Panc1 (cell line): ENCODE measurements at regions not wholly inside any gene's neighbourhood (a gene's known extent, or its start where the extent isn't known, plus 50 kb on each side); places are given as distances from the start of the nearest gene placed in this dataset.
"Not testable (repeated sequence)": the region's sequence is repeated elsewhere in the genome, so short reads cannot be mapped to it uniquely, and the experiment has no call there.

Experiments
- ATAC-seq: fragments of 200-7000 bp; cut with Tn5 transposase; 2 replicates; pipeline ENCODE4 v1.9.1; 2020; ENCODE audit warnings: mild to moderate bottlenecking, moderate library complexity
- BruUV-seq: library from RNA; stranded (reverse); fragments of 400-500 nt; replicated peaks from 2 replicates; lab custom pipeline; 2021; lab: Mats Ljungman, UMichigan
- CTCF ChIA-PET: fragments of 300-600 bp; sonication (Branson Sonifier 250); formaldehyde crosslinking; loops from one replicate; lab custom pipeline; 2022; ENCODE audit warnings: antibody characterized with exemption; lab: Charles Lee
- POLR2A ChIA-PET: fragments of 300-600 bp; sonication (Branson Sonifier 250); formaldehyde crosslinking; loops from one replicate; lab custom pipeline; 2022; ENCODE audit warnings: antibody characterized with exemption; lab: Charles Lee
- DNase-seq: peaks from one replicate; pipeline ENCODE4 v3.0.0-alpha.2; 2010; ENCODE audit warnings: low read depth, low spot score
- H3K27ac ChIP-seq: 2 replicates; pipeline ENCODE4 v1.5.1; 2011; ENCODE audit warnings: mild to moderate bottlenecking, low read length, inconsistent platforms
- H3K27me3 ChIP-seq: fragments of 200-500 bp; sonication (Bioruptor generic); 2 replicates; pipeline ENCODE4 v1.6.0; 2014; ENCODE audit warnings: low read length, inconsistent platforms; ENCODE audit not compliant: control insufficient read depth, insufficient read depth
- H3K36me3 ChIP-seq: fragments of 200-500 bp; sonication (Bioruptor generic); 2 replicates; pipeline ENCODE4 v1.5.1; 2014; ENCODE audit warnings: inconsistent platforms, mild to moderate bottlenecking, low read length, moderate library complexity; ENCODE audit not compliant: control insufficient read depth, insufficient read depth
- H3K4me1 ChIP-seq: 2 replicates; pipeline ENCODE4 v1.5.1; 2011; ENCODE audit warnings: inconsistent platforms, mild to moderate bottlenecking, low read length, moderate library complexity; ENCODE audit not compliant: control insufficient read depth, insufficient read depth
- H3K4me3 ChIP-seq, 2 experiments: 2 replicates each; pipeline ENCODE4 v1.5.1; 2011 to 2012; ENCODE audit warnings: low read depth in 2 of 2, low read length in 2 of 2, mild to moderate bottlenecking in 2 of 2, inconsistent platforms in 1 of 2, moderate library complexity in 1 of 2
- H3K9me3 ChIP-seq: fragments of 200-500 bp; sonication (Bioruptor generic); 2 replicates; pipeline ENCODE4 v1.5.1; 2014; ENCODE audit warnings: low read depth, mild to moderate bottlenecking, inconsistent platforms, low read length, moderate library complexity; ENCODE audit not compliant: control insufficient read depth, insufficient read depth
- POLR2AphosphoS5 ChIP-seq: IDR thresholded peaks from 2 replicates; pipeline ENCODE4 v1.6.1; 2012; ENCODE audit warnings: mild to moderate bottlenecking, low read depth, low read length, moderate library complexity
- SIN3A ChIP-seq: IDR thresholded peaks from 2 replicates; pipeline ENCODE4 v1.6.1; 2012; ENCODE audit warnings: low read depth, mild to moderate bottlenecking, low read length, moderate library complexity, borderline replicate concordance; ENCODE audit not compliant: insufficient read depth
- TCF7L2 ChIP-seq: IDR thresholded peaks from 2 replicates; pipeline ENCODE4 v1.6.1; 2011; ENCODE audit warnings: mild to moderate bottlenecking, low read depth, low read length, inconsistent platforms
- in situ Hi-C: cut with HindIII; loops from 2 replicates; pipeline ENCODE4 v1.10.0; 2016; ENCODE audit warnings: low sequenced_read_pairs, low pct_unique_long_range_greater_than_20kb
- intact Hi-C: fragments of 100-400 bp; cut with micrococcal nuclease; formaldehyde crosslinking; loops from one replicate; pipeline ENCODE4 v1.10.0; 2022; ENCODE audit not compliant: unreplicated experiment
- TF ChIP-seq, protein P1 (sequence below): fragments of 450-650 bp; IDR thresholded peaks from 2 replicates; pipeline ENCODE4 v1.5.1; 2017; ENCODE audit warnings: mild to moderate bottlenecking
- TF ChIP-seq, protein P2 (sequence below), 2 experiments: IDR thresholded peaks; 2 replicates each; pipeline ENCODE4 v1.6.1; 2011 to 2012; ENCODE audit warnings: low read depth in 2 of 2, control low read depth in 1 of 2, low read length in 1 of 2, mild to moderate bottlenecking in 1 of 2, moderate library complexity in 1 of 2; ENCODE audit not compliant: insufficient read depth in 1 of 2

- no peak overlapping the region for H3K27ac ChIP-seq
- TF ChIP-seq, protein P1, sequence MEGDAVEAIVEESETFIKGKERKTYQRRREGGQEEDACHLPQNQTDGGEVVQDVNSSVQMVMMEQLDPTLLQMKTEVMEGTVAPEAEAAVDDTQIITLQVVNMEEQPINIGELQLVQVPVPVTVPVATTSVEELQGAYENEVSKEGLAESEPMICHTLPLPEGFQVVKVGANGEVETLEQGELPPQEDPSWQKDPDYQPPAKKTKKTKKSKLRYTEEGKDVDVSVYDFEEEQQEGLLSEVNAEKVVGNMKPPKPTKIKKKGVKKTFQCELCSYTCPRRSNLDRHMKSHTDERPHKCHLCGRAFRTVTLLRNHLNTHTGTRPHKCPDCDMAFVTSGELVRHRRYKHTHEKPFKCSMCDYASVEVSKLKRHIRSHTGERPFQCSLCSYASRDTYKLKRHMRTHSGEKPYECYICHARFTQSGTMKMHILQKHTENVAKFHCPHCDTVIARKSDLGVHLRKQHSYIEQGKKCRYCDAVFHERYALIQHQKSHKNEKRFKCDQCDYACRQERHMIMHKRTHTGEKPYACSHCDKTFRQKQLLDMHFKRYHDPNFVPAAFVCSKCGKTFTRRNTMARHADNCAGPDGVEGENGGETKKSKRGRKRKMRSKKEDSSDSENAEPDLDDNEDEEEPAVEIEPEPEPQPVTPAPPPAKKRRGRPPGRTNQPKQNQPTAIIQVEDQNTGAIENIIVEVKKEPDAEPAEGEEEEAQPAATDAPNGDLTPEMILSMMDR: no peak
- TF ChIP-seq TCF7L2 (no peak), POLR2AphosphoS5 (no peak), SIN3A (no peak)
- TF ChIP-seq, protein P2, sequence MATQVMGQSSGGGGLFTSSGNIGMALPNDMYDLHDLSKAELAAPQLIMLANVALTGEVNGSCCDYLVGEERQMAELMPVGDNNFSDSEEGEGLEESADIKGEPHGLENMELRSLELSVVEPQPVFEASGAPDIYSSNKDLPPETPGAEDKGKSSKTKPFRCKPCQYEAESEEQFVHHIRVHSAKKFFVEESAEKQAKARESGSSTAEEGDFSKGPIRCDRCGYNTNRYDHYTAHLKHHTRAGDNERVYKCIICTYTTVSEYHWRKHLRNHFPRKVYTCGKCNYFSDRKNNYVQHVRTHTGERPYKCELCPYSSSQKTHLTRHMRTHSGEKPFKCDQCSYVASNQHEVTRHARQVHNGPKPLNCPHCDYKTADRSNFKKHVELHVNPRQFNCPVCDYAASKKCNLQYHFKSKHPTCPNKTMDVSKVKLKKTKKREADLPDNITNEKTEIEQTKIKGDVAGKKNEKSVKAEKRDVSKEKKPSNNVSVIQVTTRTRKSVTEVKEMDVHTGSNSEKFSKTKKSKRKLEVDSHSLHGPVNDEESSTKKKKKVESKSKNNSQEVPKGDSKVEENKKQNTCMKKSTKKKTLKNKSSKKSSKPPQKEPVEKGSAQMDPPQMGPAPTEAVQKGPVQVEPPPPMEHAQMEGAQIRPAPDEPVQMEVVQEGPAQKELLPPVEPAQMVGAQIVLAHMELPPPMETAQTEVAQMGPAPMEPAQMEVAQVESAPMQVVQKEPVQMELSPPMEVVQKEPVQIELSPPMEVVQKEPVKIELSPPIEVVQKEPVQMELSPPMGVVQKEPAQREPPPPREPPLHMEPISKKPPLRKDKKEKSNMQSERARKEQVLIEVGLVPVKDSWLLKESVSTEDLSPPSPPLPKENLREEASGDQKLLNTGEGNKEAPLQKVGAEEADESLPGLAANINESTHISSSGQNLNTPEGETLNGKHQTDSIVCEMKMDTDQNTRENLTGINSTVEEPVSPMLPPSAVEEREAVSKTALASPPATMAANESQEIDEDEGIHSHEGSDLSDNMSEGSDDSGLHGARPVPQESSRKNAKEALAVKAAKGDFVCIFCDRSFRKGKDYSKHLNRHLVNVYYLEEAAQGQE (IDR thresholded peaks at IDR 0.05; ENCODE audit: insufficient read depth in 1 of 2, low read depth in 2 of 2, low read length in 1 of 2): no peak
- intact Hi-C loops: no loop called here
- no peaks in the 10 kb centered on the region for H3K36me3 ChIP-seq
- H3K4me1 ChIP-seq: no peaks in the 10 kb centered on the region
- no peak for ATAC-seq
- ChIA-PET CTCF (no interaction called here), POLR2A (no interaction called here)
- no peaks in the 10 kb centered on the region for H3K9me3 ChIP-seq
- no peak overlapping the region for H3K4me3 ChIP-seq
- no TSS peak for BruUV-seq
- in situ Hi-C loops: no loop called here
- no peak for DNase-seq
- H3K27me3 ChIP-seq: no peaks in the 10 kb centered on the region
Measured at GRCh38 chr10:111646021-111646420, 537.5 kb downstream of the GPAM start.

DNA sequence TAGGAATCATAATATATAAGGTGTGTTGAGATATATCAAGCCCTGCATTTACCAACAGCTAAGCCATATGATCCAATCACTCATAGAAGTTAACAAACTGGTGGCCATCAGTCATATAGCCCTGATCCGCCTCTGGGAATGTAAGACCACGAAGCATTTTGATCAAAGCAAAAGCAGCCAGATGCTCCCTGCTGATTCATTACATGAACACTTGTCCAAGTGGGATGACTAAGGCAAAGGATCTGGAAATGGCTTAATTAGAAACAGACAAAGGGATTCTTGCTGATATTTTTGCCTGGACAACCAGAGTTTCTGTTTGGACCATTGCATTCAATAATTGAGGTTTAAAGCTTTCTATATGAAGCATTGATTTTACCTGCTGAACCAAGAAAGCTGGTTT lies 535.5 kb downstream of the GPAM start:
- ChIA-PET POLR2A (no interaction called here), CTCF (no interaction called here)
- H3K4me1 ChIP-seq: no peaks in the 10 kb centered on the region
- ATAC-seq (no peak), DNase-seq (no peak)
- BruUV-seq: no TSS peak
- TF ChIP-seq SIN3A: no peak
- TF ChIP-seq, protein P2 (IDR thresholded peaks at IDR 0.05; ENCODE audit: insufficient read depth in 1 of 2, low read depth in 2 of 2, low read length in 1 of 2): no peak
- TF ChIP-seq, protein P1: no peak
- TF ChIP-seq TCF7L2: no peak
- no peak for TF ChIP-seq POLR2AphosphoS5
- no peaks in the 10 kb centered on the region for H3K9me3 ChIP-seq
- H3K4me3 ChIP-seq: no peak overlapping the region
- in situ Hi-C loops (no loop called here), intact Hi-C loops (no loop called here)
- H3K27me3 ChIP-seq: no peaks in the 10 kb centered on the region
- H3K36me3 ChIP-seq: no peaks in the 10 kb centered on the region
- H3K27ac ChIP-seq: no peak overlapping the region

- POLR2A ChIA-PET: not testable (repeated sequence)
Measured at GRCh38 chr10:111649080-111649479, 534.5 kb downstream of the GPAM start.

More at GRCh38 chr10:111649080-111649479, 534.5 kb downstream of the GPAM start:
- H3K27me3 ChIP-seq, H3K9me3 ChIP-seq, H3K4me3 ChIP-seq, H3K27ac ChIP-seq, ATAC-seq, intact Hi-C loops, in situ Hi-C loops, BruUV-seq, H3K4me1 ChIP-seq, CTCF ChIA-PET, DNase-seq, H3K36me3 ChIP-seq: not testable (repeated sequence)
